ENCODE measurements at regions not wholly inside any gene's neighbourhood (a gene's known extent, or its start where the extent isn't known, plus 50 kb on each side); places are given as distances from the start of the nearest gene placed in this dataset.
"Not testable (repeated sequence)": the region's sequence is repeated elsewhere in the genome, so short reads cannot be mapped to it uniquely, and the experiment has no call there.

DNA sequence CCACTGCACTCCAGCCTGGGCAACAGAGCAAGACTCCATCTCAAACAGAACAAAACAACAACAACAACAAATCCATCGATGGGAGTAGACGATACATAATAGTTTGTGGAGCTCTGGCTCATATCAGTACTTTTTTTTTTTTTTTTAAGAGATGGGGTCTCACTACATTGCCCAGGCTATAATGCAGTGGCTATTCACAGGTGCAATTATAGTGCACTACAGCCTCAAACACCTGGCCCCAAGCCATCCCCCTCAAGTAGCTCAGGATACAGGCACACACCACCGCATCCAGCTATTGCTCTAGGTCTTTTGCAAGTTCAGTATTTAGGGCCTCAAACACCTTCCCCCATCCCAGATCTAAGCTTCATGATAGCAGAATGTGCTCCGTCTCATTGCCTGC lies 110.6 kb downstream of the KATNIP start:
- no peak overlapping the region for H3K27ac ChIP-seq (replicated peaks)
- no peaks in the 10 kb centered on the region for H3K27me3 ChIP-seq (ENCODE audit: insufficient read depth, poor library complexity, severe bottlenecking)
- DNase-seq (ENCODE audit: low read depth in 1 of 2, low spot score in 1 of 2), result no peak
- TF ChIP-seq SPI1 (IDR thresholded peaks at IDR 0.05; ENCODE audit: borderline replicate concordance, low read depth), result no peak
- no peak overlapping the region for H3K4me3 ChIP-seq (replicated peaks; ENCODE audit: insufficient read depth, low read length)

DNA sequence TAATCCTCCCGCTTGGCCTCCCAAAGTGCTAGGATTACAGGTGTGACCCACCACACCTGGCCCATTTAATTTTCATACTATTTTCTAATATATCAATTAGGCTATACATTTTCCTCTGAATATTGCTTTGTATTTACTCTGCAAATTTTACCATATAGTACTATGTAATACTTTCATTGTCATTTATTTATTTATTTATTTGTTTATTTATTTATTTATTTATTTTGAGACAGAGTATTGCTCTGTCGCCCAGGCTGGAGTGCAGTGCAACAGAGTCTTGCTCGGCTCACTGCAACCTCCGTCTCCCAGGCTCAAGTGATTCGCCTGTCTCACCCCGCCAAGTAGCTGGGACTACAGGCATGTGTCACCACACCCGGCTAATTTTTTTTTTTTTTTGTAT lies 113.3 kb downstream of the KATNIP start:
- H3K27ac ChIP-seq (replicated peaks); H3K27me3 ChIP-seq (ENCODE audit: insufficient read depth, poor library complexity, severe bottlenecking); H3K4me3 ChIP-seq (replicated peaks; ENCODE audit: insufficient read depth, low read length); DNase-seq (ENCODE audit: low read depth in 1 of 2, low spot score in 1 of 2): not testable (repeated sequence)

DNA sequence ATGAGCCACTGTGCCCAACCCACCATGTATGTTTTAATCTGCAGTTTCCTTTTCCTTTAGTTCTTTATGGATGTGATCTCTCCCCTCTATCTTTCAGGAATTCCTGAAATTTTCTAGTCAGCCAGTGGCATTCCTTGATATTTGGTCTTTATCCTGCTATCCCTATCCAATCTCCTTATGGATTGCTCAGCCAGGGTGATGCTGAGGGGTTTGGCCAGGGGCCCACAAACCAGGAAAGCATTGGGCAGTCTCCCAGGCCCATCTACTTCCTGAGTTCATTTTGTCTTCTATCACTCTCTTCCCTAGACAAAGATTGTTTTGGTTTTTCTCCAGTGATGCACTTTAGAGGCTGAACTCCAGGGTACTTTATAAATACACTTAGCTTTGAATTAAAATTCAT lies 115.9 kb downstream of the KATNIP start:
- no peak overlapping the region for H3K27ac ChIP-seq (replicated peaks)
- no peak overlapping the region for H3K4me3 ChIP-seq (replicated peaks; ENCODE audit: insufficient read depth, low read length)
- no peak for DNase-seq (ENCODE audit: low read depth in 1 of 2, low spot score in 1 of 2)
- TF ChIP-seq SPI1 (IDR thresholded peaks at IDR 0.05; ENCODE audit: borderline replicate concordance, low read depth), result no peak
- no peak for TF ChIP-seq GABPA (IDR thresholded peaks at IDR 0.05; ENCODE audit: low read depth)
- TF ChIP-seq, protein P1, sequence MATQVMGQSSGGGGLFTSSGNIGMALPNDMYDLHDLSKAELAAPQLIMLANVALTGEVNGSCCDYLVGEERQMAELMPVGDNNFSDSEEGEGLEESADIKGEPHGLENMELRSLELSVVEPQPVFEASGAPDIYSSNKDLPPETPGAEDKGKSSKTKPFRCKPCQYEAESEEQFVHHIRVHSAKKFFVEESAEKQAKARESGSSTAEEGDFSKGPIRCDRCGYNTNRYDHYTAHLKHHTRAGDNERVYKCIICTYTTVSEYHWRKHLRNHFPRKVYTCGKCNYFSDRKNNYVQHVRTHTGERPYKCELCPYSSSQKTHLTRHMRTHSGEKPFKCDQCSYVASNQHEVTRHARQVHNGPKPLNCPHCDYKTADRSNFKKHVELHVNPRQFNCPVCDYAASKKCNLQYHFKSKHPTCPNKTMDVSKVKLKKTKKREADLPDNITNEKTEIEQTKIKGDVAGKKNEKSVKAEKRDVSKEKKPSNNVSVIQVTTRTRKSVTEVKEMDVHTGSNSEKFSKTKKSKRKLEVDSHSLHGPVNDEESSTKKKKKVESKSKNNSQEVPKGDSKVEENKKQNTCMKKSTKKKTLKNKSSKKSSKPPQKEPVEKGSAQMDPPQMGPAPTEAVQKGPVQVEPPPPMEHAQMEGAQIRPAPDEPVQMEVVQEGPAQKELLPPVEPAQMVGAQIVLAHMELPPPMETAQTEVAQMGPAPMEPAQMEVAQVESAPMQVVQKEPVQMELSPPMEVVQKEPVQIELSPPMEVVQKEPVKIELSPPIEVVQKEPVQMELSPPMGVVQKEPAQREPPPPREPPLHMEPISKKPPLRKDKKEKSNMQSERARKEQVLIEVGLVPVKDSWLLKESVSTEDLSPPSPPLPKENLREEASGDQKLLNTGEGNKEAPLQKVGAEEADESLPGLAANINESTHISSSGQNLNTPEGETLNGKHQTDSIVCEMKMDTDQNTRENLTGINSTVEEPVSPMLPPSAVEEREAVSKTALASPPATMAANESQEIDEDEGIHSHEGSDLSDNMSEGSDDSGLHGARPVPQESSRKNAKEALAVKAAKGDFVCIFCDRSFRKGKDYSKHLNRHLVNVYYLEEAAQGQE (IDR thresholded peaks at IDR 0.05; ENCODE audit: insufficient replicate concordance, low read depth), result no peak
- TF ChIP-seq POLR2AphosphoS5 (IDR thresholded peaks at IDR 0.05; ENCODE audit: low read depth), result no peak
- TF ChIP-seq, protein P2, sequence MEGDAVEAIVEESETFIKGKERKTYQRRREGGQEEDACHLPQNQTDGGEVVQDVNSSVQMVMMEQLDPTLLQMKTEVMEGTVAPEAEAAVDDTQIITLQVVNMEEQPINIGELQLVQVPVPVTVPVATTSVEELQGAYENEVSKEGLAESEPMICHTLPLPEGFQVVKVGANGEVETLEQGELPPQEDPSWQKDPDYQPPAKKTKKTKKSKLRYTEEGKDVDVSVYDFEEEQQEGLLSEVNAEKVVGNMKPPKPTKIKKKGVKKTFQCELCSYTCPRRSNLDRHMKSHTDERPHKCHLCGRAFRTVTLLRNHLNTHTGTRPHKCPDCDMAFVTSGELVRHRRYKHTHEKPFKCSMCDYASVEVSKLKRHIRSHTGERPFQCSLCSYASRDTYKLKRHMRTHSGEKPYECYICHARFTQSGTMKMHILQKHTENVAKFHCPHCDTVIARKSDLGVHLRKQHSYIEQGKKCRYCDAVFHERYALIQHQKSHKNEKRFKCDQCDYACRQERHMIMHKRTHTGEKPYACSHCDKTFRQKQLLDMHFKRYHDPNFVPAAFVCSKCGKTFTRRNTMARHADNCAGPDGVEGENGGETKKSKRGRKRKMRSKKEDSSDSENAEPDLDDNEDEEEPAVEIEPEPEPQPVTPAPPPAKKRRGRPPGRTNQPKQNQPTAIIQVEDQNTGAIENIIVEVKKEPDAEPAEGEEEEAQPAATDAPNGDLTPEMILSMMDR (IDR thresholded peaks at IDR 0.05; ENCODE audit: insufficient read depth, low read length), result no peak
- no peaks in the 10 kb centered on the region for H3K27me3 ChIP-seq (ENCODE audit: insufficient read depth, poor library complexity, severe bottlenecking)

DNA sequence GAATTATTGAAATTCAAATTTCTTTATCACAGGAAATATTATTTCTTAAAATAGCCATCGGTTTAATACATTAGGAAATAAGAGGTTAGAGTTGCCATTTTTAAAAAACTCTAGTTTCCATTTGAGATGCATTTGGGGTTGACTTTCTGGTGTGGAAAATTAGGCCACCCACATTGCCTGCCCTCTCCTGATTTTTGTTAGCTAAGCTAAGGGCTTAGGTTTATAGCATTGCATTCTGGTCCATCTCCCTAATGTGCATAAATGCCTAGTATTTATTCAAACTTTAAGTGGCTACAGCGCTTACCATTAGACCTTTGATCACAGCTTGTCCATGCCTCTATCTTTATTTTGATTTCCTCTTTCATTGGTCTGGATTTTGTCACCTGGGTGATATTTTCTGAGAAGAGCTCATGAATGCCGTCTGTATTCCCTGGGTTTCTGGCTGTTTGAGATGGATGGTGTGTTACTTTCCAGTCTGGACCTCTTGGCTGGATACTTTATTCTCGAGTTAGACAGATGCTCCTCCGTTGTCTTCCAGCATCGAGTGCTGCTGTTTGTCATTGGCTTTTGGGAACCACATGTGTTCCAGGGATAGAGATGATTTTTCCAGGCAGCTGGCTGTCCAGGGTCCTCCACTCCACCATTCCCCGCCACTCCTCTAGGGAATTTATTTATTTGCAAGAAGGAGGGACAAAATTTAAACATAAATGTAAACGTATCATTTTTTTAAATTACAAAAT lies 120.3 kb downstream of the KATNIP start:
- no peak for DNase-seq (ENCODE audit: low read depth in 1 of 2, low spot score in 1 of 2)
- Histone ChIP-seq H3K27me3 (ENCODE audit: insufficient read depth, poor library complexity, severe bottlenecking) (no peaks in the 10 kb centered on the region), H3K27ac (replicated peaks) (no peak overlapping the region), H3K4me3 (replicated peaks; ENCODE audit: insufficient read depth, low read length) (no peak overlapping the region)
- TF ChIP-seq, protein P2 (IDR thresholded peaks at IDR 0.05; ENCODE audit: insufficient read depth, low read length), result no peak
- TF ChIP-seq POLR2AphosphoS5 (IDR thresholded peaks at IDR 0.05; ENCODE audit: low read depth) (no peak), GABPA (IDR thresholded peaks at IDR 0.05; ENCODE audit: low read depth) (no peak), SPI1 (IDR thresholded peaks at IDR 0.05; ENCODE audit: borderline replicate concordance, low read depth) (no peak)
- TF ChIP-seq, protein P1 (IDR thresholded peaks at IDR 0.05; ENCODE audit: insufficient replicate concordance, low read depth), result no peak

DNA sequence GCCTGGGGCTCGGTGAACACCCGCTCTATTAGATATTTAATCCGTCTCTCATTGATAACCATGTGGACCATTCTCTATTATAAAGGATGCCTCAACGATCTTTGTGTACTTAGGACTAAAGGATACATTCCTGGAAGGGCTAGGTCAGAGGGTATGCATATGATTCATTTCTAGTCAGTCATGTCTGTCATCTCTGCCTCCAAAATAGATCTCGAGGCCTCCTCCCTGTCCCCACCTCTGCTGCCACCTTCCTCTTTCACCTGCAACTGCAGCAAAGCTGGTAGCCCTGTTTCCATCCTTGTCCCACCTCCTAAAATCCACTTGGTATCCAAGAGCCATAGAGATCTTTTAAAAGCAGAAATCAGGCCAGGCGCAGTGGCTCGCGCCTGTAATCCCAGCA lies 121.5 kb downstream of the KATNIP start:
- no peaks in the 10 kb centered on the region for H3K27me3 ChIP-seq (ENCODE audit: insufficient read depth, poor library complexity, severe bottlenecking)
- DNase-seq (ENCODE audit: low read depth in 1 of 2, low spot score in 1 of 2), result no peak
- TF ChIP-seq, protein P1 (IDR thresholded peaks at IDR 0.05; ENCODE audit: insufficient replicate concordance, low read depth), result no peak
- TF ChIP-seq GABPA (IDR thresholded peaks at IDR 0.05; ENCODE audit: low read depth) (no peak), SPI1 (IDR thresholded peaks at IDR 0.05; ENCODE audit: borderline replicate concordance, low read depth) (no peak), POLR2AphosphoS5 (IDR thresholded peaks at IDR 0.05; ENCODE audit: low read depth) (no peak)
- TF ChIP-seq, protein P2 (IDR thresholded peaks at IDR 0.05; ENCODE audit: insufficient read depth, low read length), result no peak

More for the DNA sequence above, 121.5 kb downstream of the KATNIP start:
- no peak overlapping the region for H3K4me3 ChIP-seq (replicated peaks; ENCODE audit: insufficient read depth, low read length)
- no peak overlapping the region for H3K27ac ChIP-seq (replicated peaks)

Data from HL-60 (cell line).